HG02588 (cell line): ENCODE measurements at regions not wholly inside any gene's neighbourhood (a gene's known extent, or its start where the extent isn't known, plus 50 kb on each side); places are given as distances from the start of the nearest gene placed in this dataset.

Experiments used
- ATAC-seq: cut with Tn5 transposase; IDR thresholded peaks from one replicate; pipeline ENCODE4 v1.9.1; 2021; ENCODE audit warnings: mild to moderate bottlenecking, moderate library complexity; ENCODE audit not compliant: unreplicated experiment

DNA sequence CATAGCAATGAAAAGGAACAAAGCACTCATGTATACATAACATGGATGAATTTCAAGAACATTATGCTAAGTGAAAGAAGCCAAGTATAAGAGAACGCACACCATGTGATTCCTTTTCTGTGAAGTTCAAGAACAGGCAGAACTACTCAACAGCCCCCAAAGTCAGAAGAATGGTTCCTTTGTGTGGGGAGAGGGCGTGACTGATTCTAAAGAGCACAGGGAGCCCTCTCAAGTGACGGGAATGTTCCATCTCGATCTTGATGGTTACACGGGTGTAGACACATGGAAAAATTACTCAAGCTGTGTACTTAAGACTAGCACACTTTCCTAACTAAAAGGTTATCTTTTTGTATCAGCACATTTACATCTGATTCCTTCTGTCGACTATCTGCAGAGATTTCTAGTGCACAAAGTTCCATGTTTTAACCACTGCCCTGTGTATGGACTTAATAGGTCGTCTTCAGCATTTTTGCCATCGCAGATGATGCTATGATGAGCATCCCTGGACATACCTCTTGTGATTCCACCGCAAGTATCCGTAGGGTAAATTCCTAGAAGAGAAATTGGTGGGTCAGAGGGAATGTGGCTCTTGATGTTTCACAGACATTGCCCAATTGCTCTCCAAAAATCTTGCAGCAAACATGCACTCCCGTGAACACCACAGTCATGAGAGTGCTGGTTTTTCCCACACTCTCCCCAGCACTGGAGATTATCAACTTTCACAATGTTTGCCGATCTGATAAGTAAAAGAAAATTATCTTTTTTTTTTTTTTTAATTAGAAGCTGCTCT is 279.3 kb downstream of the BMP7 start:
- no peak for ATAC-seq

GRCh38 chr20:56987986-56988385 is 278.5 kb downstream of the BMP7 start:
- no peak for ATAC-seq

DNA sequence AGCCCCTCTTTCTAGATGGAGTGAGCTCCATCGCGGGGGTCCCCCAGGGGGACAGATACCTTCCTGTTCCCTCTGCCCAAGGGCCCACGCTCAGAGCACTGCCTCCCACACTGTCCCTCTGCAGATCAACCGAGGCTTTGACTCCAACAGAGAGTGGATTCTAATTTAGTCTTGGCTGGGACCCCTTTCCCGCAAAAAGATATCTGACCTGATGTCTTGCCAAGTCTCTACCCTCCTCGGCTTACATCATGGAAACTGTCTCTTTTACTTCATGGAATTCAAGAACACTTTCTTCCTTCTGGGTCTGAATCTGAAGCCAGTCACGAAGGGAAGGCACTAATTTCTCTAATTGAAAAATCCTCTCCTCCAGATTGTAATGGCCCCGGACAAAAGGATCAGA is 278.0 kb downstream of the BMP7 start:
- no peak for ATAC-seq

GRCh38 chr20:56989516-56989915 is 276.9 kb downstream of the BMP7 start:
- ATAC-seq, result no peak

DNA sequence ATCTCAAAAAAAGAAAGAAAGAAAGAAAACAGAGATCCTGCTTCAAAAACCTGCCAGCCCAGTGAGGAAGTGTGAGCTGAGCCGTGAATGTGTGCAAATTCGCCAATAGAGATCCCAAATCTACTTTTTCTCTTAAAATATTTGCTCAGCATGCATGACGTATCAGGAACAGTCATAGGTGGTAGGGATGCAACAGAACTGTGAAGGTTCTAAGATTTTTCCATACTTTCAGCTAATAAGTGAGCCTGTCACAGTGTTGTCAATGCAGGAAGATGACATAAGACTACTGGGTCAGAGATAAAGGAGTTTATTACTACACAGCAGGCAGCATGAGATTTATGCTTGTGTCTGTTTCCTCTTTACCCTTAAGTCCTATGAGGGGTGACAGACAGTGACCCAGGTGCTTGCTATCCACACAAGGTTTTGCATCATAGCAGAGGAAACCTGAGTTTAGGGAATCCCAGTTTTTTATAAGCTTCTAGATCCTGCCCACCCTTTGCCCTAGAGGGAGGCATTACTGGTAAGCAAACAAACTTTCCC is 273.4 kb downstream of the BMP7 start:
- no peak for ATAC-seq

- ATAC-seq, result no peak
These were observed 272.4 kb downstream of the BMP7 start for GRCh38 chr20:56994006-56994405.

GRCh38 chr20:56995149-56995548 is 271.3 kb downstream of the BMP7 start:
- ATAC-seq, result no peak

GRCh38 chr20:56995635-56996075 is 270.8 kb downstream of the BMP7 start:
- ATAC-seq, result no peak

DNA sequence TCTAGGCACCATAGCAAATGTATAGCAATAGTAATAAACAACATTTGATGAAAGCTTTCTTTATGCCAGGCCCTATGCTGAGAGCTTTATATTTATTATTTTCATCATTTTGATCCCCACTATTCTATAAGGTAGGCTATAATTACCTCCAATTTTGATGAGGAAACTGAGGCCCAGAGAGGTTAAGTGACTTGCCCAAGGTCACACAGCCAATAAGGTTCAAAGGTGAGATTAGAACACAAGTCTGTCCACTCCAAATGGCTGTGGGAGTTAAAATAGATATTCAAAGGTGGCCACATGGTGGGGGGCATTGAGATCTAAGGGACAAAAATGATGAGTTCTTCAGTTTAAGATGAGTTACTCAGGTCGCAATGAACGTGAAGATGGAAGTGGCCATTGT is 269.9 kb downstream of the BMP7 start:
- ATAC-seq, result no peak

DNA sequence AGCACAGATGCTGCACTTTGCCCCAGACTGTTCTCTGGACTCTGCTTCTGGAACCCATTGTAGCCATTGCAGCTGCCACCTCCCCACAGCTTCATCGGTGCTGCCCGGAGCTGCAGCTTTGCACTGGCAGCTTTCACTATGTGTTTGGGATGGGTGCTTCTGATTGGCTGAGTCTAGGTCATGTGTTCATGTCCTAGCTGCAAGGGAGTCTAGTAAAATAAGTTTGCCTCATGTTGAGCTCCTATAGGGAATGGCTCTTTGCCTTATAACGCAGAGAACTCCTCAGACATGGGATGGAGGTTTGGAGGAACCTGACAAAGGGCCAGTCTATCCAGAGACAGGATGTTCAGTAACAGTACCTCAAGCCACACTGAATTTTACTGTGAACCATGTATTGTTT is 268.0 kb downstream of the BMP7 start:
- no peak for ATAC-seq

GRCh38 chr20:57000441-57000968 is 265.9 kb downstream of the BMP7 start:
- ATAC-seq, result no peak

DNA sequence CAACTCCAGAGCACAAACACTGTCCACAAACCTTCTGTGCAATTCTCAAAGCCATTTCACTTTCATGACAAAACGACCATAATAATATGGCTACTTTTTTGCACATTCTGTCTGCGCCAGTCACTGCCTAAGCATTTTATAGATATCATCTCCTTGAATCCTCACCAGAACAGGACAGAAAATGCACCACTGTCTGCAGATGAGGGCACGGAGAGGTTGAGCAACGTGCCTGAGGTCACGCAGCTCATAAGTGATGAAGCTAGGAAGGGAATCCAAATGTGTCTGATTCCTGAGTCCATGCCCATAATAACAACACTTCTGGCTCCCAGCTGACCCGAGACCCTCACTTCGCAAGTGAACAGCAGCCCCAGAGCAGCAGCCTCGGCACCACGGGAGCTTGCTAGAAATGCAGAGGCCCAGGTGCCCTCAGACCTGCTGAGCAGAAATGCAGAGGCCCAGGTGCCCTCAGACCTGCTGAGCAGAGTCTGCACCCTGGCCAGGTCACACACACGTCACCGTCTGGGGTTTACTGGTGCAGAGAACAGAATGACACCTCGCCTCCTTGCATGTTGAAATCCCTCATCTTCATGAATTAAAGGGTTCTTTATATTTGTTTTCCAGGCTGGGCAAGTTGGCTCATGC is 265.2 kb downstream of the BMP7 start:
- ATAC-seq, result no peak

DNA sequence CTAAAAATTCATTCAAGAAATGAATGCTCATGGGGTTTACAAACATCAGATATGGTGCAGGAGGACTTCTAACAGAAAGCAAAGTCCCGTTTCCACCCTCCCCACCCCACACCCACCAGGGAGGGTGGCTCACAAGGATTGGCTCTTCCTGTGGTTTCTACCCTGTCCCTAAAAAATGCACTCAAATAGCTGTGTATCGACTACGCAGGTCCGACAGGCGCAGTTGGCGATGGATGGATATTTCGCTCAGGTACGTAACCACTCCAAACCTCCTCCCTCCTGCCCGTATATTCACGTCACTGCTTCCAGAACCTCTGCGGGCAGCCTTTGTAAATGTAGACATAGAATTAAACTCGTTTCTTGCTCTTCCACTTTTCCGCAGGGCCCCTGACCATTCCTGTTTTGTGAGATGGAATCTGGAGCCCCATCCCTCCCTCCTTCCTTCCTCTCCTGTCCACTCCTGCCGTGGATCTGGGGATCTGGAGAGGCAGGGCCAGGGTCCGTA is 264.3 kb downstream of the BMP7 start:
- no peak for ATAC-seq

DNA sequence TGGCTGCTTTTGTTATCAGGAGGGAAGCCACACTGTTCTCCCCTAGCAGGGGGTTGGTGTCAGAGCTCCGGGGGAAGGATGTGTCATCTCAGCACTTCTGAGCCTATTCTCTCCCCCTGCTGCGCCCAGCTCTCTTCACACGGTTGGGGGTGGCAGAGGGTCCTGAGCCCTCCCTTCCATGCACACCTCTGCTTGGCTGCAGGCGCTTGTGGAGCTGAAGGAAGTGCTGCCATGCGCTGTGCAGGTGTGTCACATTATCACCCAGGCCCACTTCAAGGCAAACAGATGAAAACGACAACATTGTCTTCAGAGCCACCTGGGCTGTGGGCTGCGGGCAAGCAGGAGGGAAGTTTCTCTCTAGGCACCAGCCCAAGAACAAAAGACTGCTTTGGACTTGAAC is 263.4 kb downstream of the BMP7 start:
- ATAC-seq, result no peak

- ATAC-seq, result no peak
These were observed 262.0 kb downstream of the BMP7 start for GRCh38 chr20:57004416-57004815.

- ATAC-seq, result no peak
These were observed 261.2 kb downstream of the BMP7 start for GRCh38 chr20:57004951-57005933.

GRCh38 chr20:57006411-57007170 is 259.9 kb downstream of the BMP7 start:
- ATAC-seq, result no peak

- no peak for ATAC-seq
These were observed 259.3 kb downstream of the BMP7 start for GRCh38 chr20:57007171-57007540.

GRCh38 chr20:57008217-57008616 is 258.2 kb downstream of the BMP7 start:
- no peak for ATAC-seq

DNA sequence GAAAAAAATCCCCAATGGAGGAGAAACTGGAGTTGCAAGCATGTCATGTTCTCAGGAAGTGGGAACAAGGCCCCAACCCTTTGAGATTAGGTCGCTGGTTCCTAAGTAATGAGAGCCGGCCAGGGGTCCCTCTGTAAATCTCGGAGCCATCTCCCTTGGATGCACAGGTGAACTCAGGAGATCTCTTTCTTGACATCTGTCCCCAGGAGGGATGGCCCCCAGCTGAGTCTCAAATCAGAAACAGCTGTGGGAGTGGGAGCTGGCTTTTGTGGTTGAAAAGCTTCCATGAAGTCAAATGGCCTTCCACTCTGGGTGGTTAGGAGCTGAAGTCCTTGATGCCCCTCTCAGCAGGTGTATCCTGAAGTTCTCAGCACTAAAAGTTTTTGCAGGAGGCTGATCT is 257.1 kb downstream of the BMP7 start:
- no peak for ATAC-seq
